ENCODE measurements at regions not wholly inside any gene's neighbourhood (a gene's known extent, or its start where the extent isn't known, plus 50 kb on each side); places are given as distances from the start of the nearest gene placed in this dataset.

- H3K4me3 ChIP-seq (ENCODE audit: low read length): no peak overlapping the region
- H3K4me2 ChIP-seq (ENCODE audit: low read length): no peak overlapping the region
- H3K36me3 ChIP-seq (ENCODE audit: insufficient read depth, low read length): no peaks in the 10 kb centered on the region
- H3K9ac ChIP-seq (ENCODE audit: low read length): no peak overlapping the region
- no peaks in the 10 kb centered on the region for H3K9me3 ChIP-seq (ENCODE audit: low read length)
- no peaks in the 10 kb centered on the region for H3K9me2 ChIP-seq (ENCODE audit: insufficient read depth, low read length)
- no peaks in the 10 kb centered on the region for H4K20me1 ChIP-seq (ENCODE audit: insufficient read depth)
- no peak for TF ChIP-seq CTCF (IDR thresholded peaks at IDR 0.05; ENCODE audit: poor library complexity, severe bottlenecking)
- TF ChIP-seq SMC3 (conservative IDR thresholded peaks at IDR 0.05; ENCODE audit: poor library complexity): no peak
- no peak for TF ChIP-seq REST (IDR thresholded peaks at IDR 0.05; ENCODE audit: borderline replicate concordance)
- no peak for TF ChIP-seq EZH2 (IDR thresholded peaks at IDR 0.05; ENCODE audit: borderline replicate concordance, insufficient read depth, low read length, poor library complexity, severe bottlenecking)
- TF ChIP-seq RAD21 (conservative IDR thresholded peaks at IDR 0.05): no peak
- no peak for TF ChIP-seq TAF1 (IDR thresholded peaks at IDR 0.05; ENCODE audit: low read depth)
- no peak for TF ChIP-seq MXI1 (conservative IDR thresholded peaks at IDR 0.05; ENCODE audit: poor library complexity, severe bottlenecking)
- no peak for TF ChIP-seq EP300 (conservative IDR thresholded peaks at IDR 0.05; ENCODE audit: poor library complexity, severe bottlenecking)
- no peak overlapping the region for H3K27ac ChIP-seq (ENCODE audit: low read length)
- H2AFZ ChIP-seq (ENCODE audit: low read depth, low read length): no peak overlapping the region
- no peaks in the 10 kb centered on the region for H3K27me3 ChIP-seq (ENCODE audit: insufficient read depth, low read depth, low read length)
- no peaks in the 10 kb centered on the region for H3F3A ChIP-seq (ENCODE audit: insufficient read depth, low read length, poor library complexity, severe bottlenecking)
- no peaks in the 10 kb centered on the region for H3K79me2 ChIP-seq (replicated peaks; ENCODE audit: insufficient read depth, low read length)
These were observed 312.6 kb upstream of the ID4 start for GRCh38 chr6:19524366-19525186.

GRCh38 chr6:19525673-19526072 is 311.5 kb upstream of the ID4 start:
- H3F3A ChIP-seq (ENCODE audit: insufficient read depth, low read length, poor library complexity, severe bottlenecking): no peaks in the 10 kb centered on the region
- no peak overlapping the region for H3K4me3 ChIP-seq (ENCODE audit: low read length)
- H3K9me2 ChIP-seq (ENCODE audit: insufficient read depth, low read length): no peaks in the 10 kb centered on the region
- no peak overlapping the region for H3K9ac ChIP-seq (ENCODE audit: low read length)
- H3K9me3 ChIP-seq (ENCODE audit: low read length): no peaks in the 10 kb centered on the region
- TF ChIP-seq RAD21 (conservative IDR thresholded peaks at IDR 0.05) (no peak), SMC3 (conservative IDR thresholded peaks at IDR 0.05; ENCODE audit: poor library complexity) (no peak), EP300 (conservative IDR thresholded peaks at IDR 0.05; ENCODE audit: poor library complexity, severe bottlenecking) (no peak), REST (IDR thresholded peaks at IDR 0.05; ENCODE audit: borderline replicate concordance) (no peak), CTCF (IDR thresholded peaks at IDR 0.05; ENCODE audit: poor library complexity, severe bottlenecking) (no peak), EZH2 (IDR thresholded peaks at IDR 0.05; ENCODE audit: borderline replicate concordance, insufficient read depth, low read length, poor library complexity, severe bottlenecking) (no peak), POLR2AphosphoS5 (IDR thresholded peaks at IDR 0.05) (no peak), TAF1 (IDR thresholded peaks at IDR 0.05; ENCODE audit: low read depth) (no peak), MXI1 (conservative IDR thresholded peaks at IDR 0.05; ENCODE audit: poor library complexity, severe bottlenecking) (no peak)
- no peak overlapping the region for H3K4me2 ChIP-seq (ENCODE audit: low read length)
- no peaks in the 10 kb centered on the region for H3K79me2 ChIP-seq (replicated peaks; ENCODE audit: insufficient read depth, low read length)
- no peak overlapping the region for H3K27ac ChIP-seq (ENCODE audit: low read length)
- H3K27me3 ChIP-seq (ENCODE audit: insufficient read depth, low read depth, low read length): no peaks in the 10 kb centered on the region
- no peaks in the 10 kb centered on the region for H4K20me1 ChIP-seq (ENCODE audit: insufficient read depth)
- H2AFZ ChIP-seq (ENCODE audit: low read depth, low read length): no peak overlapping the region
- H3K36me3 ChIP-seq (ENCODE audit: insufficient read depth, low read length): no peaks in the 10 kb centered on the region
